Testis (tissue), 2 donors: ENCODE measurements at regions not wholly inside any gene's neighbourhood (a gene's known extent, or its start where the extent isn't known, plus 50 kb on each side); places are given as distances from the start of the nearest gene placed in this dataset.
A peak's percentile ranks its signal among the peaks of the same experiment; 100 is the strongest.

Source experiments
- DNase-seq: peaks from one replicate; pipeline ENCODE4 v3.0.0-alpha.2; 2019
- H3K27ac ChIP-seq, 2 donors: fragments of 200-600 bp; sonication (generic); one replicate each; pipeline ENCODE4 v1.5.1; 2019
- H3K27me3 ChIP-seq: fragments of 200-600 bp; sonication (generic); one replicate; pipeline ENCODE4 v1.5.1; 2019
- H3K36me3 ChIP-seq: fragments of 200-600 bp; sonication (generic); one replicate; pipeline ENCODE4 v1.5.1; 2017; ENCODE audit warnings: low read depth; ENCODE audit errors: missing control alignments
- H3K4me1 ChIP-seq: fragments of 200-600 bp; sonication (generic); one replicate; pipeline ENCODE4 v1.5.1; 2019
- H3K4me3 ChIP-seq, 2 donors: fragments of 200-600 bp; sonication (generic); one replicate each; pipeline ENCODE4 v1.5.1; 2017 to 2019
- H3K9me3 ChIP-seq: fragments of 200-600 bp; sonication (generic); one replicate; pipeline ENCODE4 v1.5.1; 2017
- POLR2A ChIP-seq: fragments of 450-650 bp; IDR thresholded peaks from one replicate; pipeline ENCODE4 v1.6.1; 2017; ENCODE audit warnings: antibody characterized with exemption, mild to moderate bottlenecking, moderate library complexity
- WGBS, 2 donors: methylation state at CpG; one replicate each; pipeline ENCODE4 v1.1.5; 2018; 5-methylcytosine and 5-hydroxymethylcytosine counted together
- intact Hi-C: fragments of 100-400 bp; cut with DNase I; formaldehyde crosslinking; loops from one replicate; pipeline ENCODE4 v1.15.1; 2023; ENCODE audit warnings: low total_unique reads
- TF ChIP-seq, protein P1 (sequence below), 3 experiments: fragments of 450-650 bp in 2 of 3; fragments of 200-600 bp in 1 of 3; sonication (generic) in 1 of 3; IDR thresholded peaks; one replicate each; pipeline ENCODE4 v1.5.1; 2016 to 2019; ENCODE audit warnings: antibody characterized with exemption in 3 of 3, mild to moderate bottlenecking in 2 of 3, moderate library complexity in 1 of 3

DNA sequence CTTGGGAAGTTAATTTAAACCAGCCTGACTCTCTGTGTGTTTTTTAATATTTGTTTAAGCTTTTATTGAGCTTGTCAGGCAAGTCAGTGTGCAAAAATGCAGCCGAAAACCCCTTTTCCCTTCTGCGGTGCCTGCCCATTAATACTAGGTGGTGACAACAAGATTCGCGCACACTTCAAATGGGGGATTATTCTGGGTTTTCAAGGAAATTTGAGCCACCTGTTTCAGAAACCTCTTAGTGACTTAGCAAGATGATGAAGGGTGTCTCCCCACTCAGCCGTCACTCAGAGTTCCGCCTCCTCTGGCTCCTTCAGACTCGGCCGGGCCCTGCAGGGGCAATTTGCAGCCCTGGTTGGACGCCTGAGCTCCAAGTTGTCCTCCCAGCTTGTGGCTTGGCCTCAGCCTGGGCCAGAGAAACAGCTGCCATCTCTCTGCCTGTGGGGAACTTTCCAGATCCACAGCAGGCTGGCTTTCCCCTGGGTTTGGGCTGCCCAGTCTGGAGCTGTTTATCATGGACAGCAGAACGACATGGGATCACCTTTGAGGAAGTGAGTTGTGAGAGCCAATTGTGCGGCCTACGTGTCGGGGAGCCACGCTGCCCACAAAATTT lies 75.9 kb downstream of the SPRY4 start:
- intact Hi-C loops = no loop called here
- WGBS, 2 donors = 83 to 90% methylated on average over 13 to 14 of the region's 14 CpGs

DNA sequence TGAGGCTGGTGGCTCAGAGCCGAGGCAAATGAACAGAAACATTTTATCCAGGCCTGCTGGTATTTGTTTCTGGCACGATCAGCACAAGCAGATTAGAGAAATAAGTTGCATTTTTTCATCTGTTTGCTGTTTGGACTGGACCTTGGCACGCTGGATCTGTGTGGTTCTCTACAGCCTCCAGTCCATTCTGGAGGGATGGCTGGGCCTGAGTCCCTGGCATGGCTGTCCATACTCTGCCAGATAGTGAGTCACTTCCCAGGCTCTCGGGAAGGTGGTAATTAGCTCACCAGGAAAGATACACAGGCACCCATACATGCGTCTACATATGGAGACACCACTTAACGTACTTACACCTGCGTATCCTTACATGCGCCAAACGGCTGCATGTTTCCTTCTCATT lies 78.6 kb downstream of the SPRY4 start:
- intact Hi-C loops = no loop called here
- H3K9me3 ChIP-seq = no peaks in the 10 kb centered on the region
- peak; percentile 76 for DNase-seq
- H3K4me1 ChIP-seq = peaks cover 12% of the 10 kb centered on the region
- peak overlapping the region; percentile 36 to 62 for H3K27ac ChIP-seq
- H3K36me3 ChIP-seq = no peaks in the 10 kb centered on the region
- WGBS, 2 donors = 52 to 64% methylated on average over 9 of the region's 9 CpGs
- H3K4me3 ChIP-seq = no peak overlapping the region
- TF ChIP-seq, protein P1, sequence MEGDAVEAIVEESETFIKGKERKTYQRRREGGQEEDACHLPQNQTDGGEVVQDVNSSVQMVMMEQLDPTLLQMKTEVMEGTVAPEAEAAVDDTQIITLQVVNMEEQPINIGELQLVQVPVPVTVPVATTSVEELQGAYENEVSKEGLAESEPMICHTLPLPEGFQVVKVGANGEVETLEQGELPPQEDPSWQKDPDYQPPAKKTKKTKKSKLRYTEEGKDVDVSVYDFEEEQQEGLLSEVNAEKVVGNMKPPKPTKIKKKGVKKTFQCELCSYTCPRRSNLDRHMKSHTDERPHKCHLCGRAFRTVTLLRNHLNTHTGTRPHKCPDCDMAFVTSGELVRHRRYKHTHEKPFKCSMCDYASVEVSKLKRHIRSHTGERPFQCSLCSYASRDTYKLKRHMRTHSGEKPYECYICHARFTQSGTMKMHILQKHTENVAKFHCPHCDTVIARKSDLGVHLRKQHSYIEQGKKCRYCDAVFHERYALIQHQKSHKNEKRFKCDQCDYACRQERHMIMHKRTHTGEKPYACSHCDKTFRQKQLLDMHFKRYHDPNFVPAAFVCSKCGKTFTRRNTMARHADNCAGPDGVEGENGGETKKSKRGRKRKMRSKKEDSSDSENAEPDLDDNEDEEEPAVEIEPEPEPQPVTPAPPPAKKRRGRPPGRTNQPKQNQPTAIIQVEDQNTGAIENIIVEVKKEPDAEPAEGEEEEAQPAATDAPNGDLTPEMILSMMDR (IDR thresholded peaks at IDR 0.05) = no peak
- no peak for TF ChIP-seq POLR2A
- H3K27me3 ChIP-seq = no peaks in the 10 kb centered on the region

More for the DNA sequence above, 75.9 kb downstream of the SPRY4 start:
- no peaks in the 10 kb centered on the region for H3K27me3 ChIP-seq
- TF ChIP-seq, protein P1 (IDR thresholded peaks at IDR 0.05) = no peak
- TF ChIP-seq POLR2A = no peak
- H3K9me3 ChIP-seq = no peaks in the 10 kb centered on the region
- no peak overlapping the region for H3K4me3 ChIP-seq
- no peak for DNase-seq
- peaks cover 12% of the 10 kb centered on the region for H3K4me1 ChIP-seq
- H3K36me3 ChIP-seq = no peaks in the 10 kb centered on the region
- no peak overlapping the region for H3K27ac ChIP-seq

DNA sequence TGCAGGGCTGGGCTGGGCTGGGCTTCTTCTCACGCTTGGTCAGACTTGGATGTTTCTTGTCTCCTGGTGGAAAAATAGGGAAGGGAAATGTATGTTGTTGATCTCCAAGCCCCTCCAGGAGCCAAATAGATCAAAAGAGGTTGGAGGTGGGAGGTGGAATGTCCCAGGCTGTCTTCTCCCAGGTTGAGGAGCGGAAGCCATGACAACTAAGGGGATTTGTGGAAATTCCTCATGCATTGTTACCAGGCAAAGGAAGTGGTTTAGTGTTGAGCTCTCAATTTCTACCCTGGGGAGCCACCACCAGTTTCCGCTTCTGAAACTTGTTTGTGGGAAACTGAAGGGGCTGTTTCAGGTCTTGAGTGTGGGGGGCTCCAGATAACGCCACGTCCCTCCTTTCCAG lies 79.0 kb downstream of the SPRY4 start:
- Histone ChIP-seq H3K36me3 (no peaks in the 10 kb centered on the region), H3K9me3 (no peaks in the 10 kb centered on the region), H3K27ac (peak overlapping the region; percentile 36 to 62), H3K27me3 (no peaks in the 10 kb centered on the region), H3K4me1 (peaks cover 12% of the 10 kb centered on the region), H3K4me3 (no peak overlapping the region)
- DNase-seq = no peak
- WGBS, 2 donors = 59 to 67% methylated on average over 5 of the region's 5 CpGs
- intact Hi-C loops = no loop called here
- TF ChIP-seq POLR2A = no peak
- TF ChIP-seq, protein P1 (IDR thresholded peaks at IDR 0.05) = no peak

DNA sequence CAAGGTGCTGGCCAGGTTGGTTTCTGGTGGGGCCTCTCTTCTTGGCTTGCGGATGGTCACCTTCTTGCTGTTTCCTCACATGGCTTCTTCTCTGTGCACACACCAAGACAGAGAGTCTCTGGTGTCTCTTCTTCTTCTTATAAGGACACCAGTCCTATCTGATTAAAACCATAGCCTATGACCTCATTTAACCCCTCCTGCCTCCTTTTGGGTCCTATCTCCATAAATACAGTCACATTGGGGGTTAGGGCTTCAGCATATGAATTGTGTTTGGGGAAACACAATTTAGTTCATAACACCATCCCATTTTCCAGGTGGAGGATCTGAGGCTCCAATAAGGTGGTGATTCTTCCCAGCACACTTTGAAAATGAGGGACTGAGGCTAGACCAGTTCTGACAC lies 80.4 kb downstream of the SPRY4 start:
- H3K4me3 ChIP-seq = no peak overlapping the region
- TF ChIP-seq POLR2A = no peak
- TF ChIP-seq, protein P1 (IDR thresholded peaks at IDR 0.05) = no peak
- intact Hi-C loops = no loop called here
- no peaks in the 10 kb centered on the region for H3K9me3 ChIP-seq
- 93 to 100% methylated on average over 1 of the region's 1 CpG for WGBS, 2 donors
- H3K27me3 ChIP-seq = no peaks in the 10 kb centered on the region
- no peaks in the 10 kb centered on the region for H3K36me3 ChIP-seq
- peaks cover 12% of the 10 kb centered on the region for H3K4me1 ChIP-seq
- no peak overlapping the region for H3K27ac ChIP-seq
- DNase-seq = no peak

DNA sequence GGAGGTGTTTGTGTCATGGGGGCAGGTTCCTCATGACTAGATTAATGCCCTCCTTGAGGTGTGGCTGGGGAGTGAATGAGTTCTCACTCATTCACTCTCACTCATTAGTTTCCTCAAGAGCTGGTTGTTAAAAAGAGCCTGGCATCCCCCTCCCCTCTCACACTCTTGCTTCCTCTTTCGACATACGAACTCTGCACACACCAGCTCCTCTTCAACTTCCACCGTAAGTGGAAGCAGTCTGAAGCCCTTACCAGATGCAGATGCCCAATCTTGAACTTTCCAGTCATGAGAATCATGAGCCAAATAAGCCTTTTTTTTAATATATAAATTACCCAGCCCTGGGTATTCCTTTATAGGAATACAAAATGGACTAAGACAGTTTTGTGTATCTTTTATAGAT lies 82.5 kb downstream of the SPRY4 start:
- DNase-seq = no peak
- H3K27ac ChIP-seq = no peak overlapping the region
- no peak for TF ChIP-seq POLR2A
- TF ChIP-seq, protein P1 (IDR thresholded peaks at IDR 0.05) = no peak
- no peak overlapping the region for H3K4me3 ChIP-seq
- no peaks in the 10 kb centered on the region for H3K36me3 ChIP-seq
- H3K9me3 ChIP-seq = no peaks in the 10 kb centered on the region
- intact Hi-C loops = no loop called here
- peaks cover 12% of the 10 kb centered on the region for H3K4me1 ChIP-seq
- no peaks in the 10 kb centered on the region for H3K27me3 ChIP-seq
- WGBS, 2 donors = 83 to 94% methylated on average over 3 of the region's 3 CpGs
